ENCODE measurements at regions not wholly inside any gene's neighbourhood (a gene's known extent, or its start where the extent isn't known, plus 50 kb on each side); places are given as distances from the start of the nearest gene placed in this dataset.

- ChIA-PET POLR2A (no interaction called here), CTCF (interaction anchor here (2.8 kb wide), 1 partner anchor 26 kb away, joined by 8 read pairs; no protein-coding TSS in a partner anchor)
- TF ChIP-seq CTCF (IDR thresholded peaks at IDR 0.05; ENCODE audit: control extremely low read depth, extremely low read depth, low read depth, missing control alignments), result no peak
- DNase-seq (ENCODE audit: extremely low spot score), result no peak
Observed at GRCh38 chr16:52165961-52166360, 381.0 kb downstream of the TOX3 start.

- CTCF ChIA-PET, result no interaction called here
- POLR2A ChIA-PET, result no interaction called here
- no peak for DNase-seq (ENCODE audit: extremely low spot score)
- TF ChIP-seq CTCF (IDR thresholded peaks at IDR 0.05; ENCODE audit: control extremely low read depth, extremely low read depth, low read depth, missing control alignments), result no peak
Observed at GRCh38 chr16:52149003-52149402, 397.9 kb downstream of the TOX3 start.

GRCh38 chr16:52141871-52142270 lies 405.1 kb downstream of the TOX3 start:
- ChIA-PET CTCF (interaction anchor here (1.4 kb wide), 1 partner anchor 9 kb away, joined by 4 read pairs; no protein-coding TSS in a partner anchor), POLR2A (no interaction called here)
- no peak for DNase-seq (ENCODE audit: extremely low spot score)
- no peak for TF ChIP-seq CTCF (IDR thresholded peaks at IDR 0.05; ENCODE audit: control extremely low read depth, extremely low read depth, low read depth, missing control alignments)

GRCh38 chr16:52128361-52128760 lies 418.6 kb downstream of the TOX3 start:
- DNase-seq (ENCODE audit: extremely low spot score), result no peak
- ChIA-PET CTCF (interaction anchor here (1.0 kb wide), 1 partner anchor 63 kb away, joined by 3 read pairs; no protein-coding TSS in a partner anchor), POLR2A (no interaction called here)
- TF ChIP-seq CTCF (IDR thresholded peaks at IDR 0.05; ENCODE audit: control extremely low read depth, extremely low read depth, low read depth, missing control alignments), result no peak

GRCh38 chr16:52123842-52124241 lies 423.1 kb downstream of the TOX3 start:
- no peak for DNase-seq (ENCODE audit: extremely low spot score)
- ChIA-PET POLR2A (no interaction called here), CTCF (no interaction called here)
- TF ChIP-seq CTCF (IDR thresholded peaks at IDR 0.05; ENCODE audit: control extremely low read depth, extremely low read depth, low read depth, missing control alignments), result no peak

- CTCF ChIA-PET, result no interaction called here
- DNase-seq (ENCODE audit: extremely low spot score), result no peak
- no peak for TF ChIP-seq CTCF (IDR thresholded peaks at IDR 0.05; ENCODE audit: control extremely low read depth, extremely low read depth, low read depth, missing control alignments)
- POLR2A ChIA-PET, result no interaction called here
Observed at GRCh38 chr16:52123061-52123839, 423.7 kb downstream of the TOX3 start.

Data from GM10248 (cell line).